Mesenchymal stem cell (in vitro differentiated cells and primary cell): ENCODE measurements at regions not wholly inside any gene's neighbourhood (a gene's known extent, or its start where the extent isn't known, plus 50 kb on each side); places are given as distances from the start of the nearest gene placed in this dataset.
"Not testable (repeated sequence)": the region's sequence is repeated elsewhere in the genome, so short reads cannot be mapped to it uniquely, and the experiment has no call there.

Experiments used
- DNase-seq: peaks from one replicate; pipeline ENCODE4 v3.0.0-alpha.2; 2013
- H2AFZ ChIP-seq: one replicate; pipeline ENCODE4 v1.6.1; 2013; ENCODE audit warnings: low read depth, mild to moderate bottlenecking, control low read depth, inconsistent platforms, low read length, moderate library complexity
- H2AK5ac ChIP-seq: 2 replicates; pipeline ENCODE4 v1.6.1; 2013; ENCODE audit warnings: low read length, moderate library complexity, mild to moderate bottlenecking, inconsistent platforms; ENCODE audit not compliant: severe bottlenecking
- H2BK120ac ChIP-seq: one replicate; pipeline ENCODE4 v1.6.1; 2013; ENCODE audit warnings: low read depth, mild to moderate bottlenecking, inconsistent platforms, low read length, moderate library complexity
- H2BK12ac ChIP-seq, 2 experiments: one replicate each; pipeline ENCODE4 v1.6.1; 2013; ENCODE audit warnings: inconsistent platforms in 2 of 2, low read length in 2 of 2, mild to moderate bottlenecking in 2 of 2, moderate library complexity in 2 of 2, control low read depth in 1 of 2
- H2BK15ac ChIP-seq: one replicate; pipeline ENCODE4 v1.6.1; 2013; ENCODE audit warnings: mild to moderate bottlenecking, low read depth, inconsistent platforms; ENCODE audit not compliant: poor library complexity, severe bottlenecking
- H2BK5ac ChIP-seq: 2 replicates; pipeline ENCODE4 v1.6.1; 2013; ENCODE audit warnings: low read depth, mild to moderate bottlenecking, low read length, control low read depth, inconsistent platforms; ENCODE audit not compliant: poor library complexity, severe bottlenecking
- H3K14ac ChIP-seq, 2 experiments: one replicate each; pipeline ENCODE4 v1.6.1; 2013; ENCODE audit warnings: inconsistent platforms in 2 of 2, low read length in 2 of 2, control low read depth in 1 of 2, mild to moderate bottlenecking in 1 of 2, moderate library complexity in 1 of 2
- H3K18ac ChIP-seq, 2 experiments: one replicate each; pipeline ENCODE4 v1.6.1; 2013; ENCODE audit warnings: inconsistent platforms in 2 of 2, low read length in 2 of 2, control low read depth in 1 of 2, low read depth in 1 of 2, mild to moderate bottlenecking in 1 of 2
- H3K23ac ChIP-seq, 2 experiments: one replicate each; pipeline ENCODE4 v1.6.1; 2013; ENCODE audit warnings: inconsistent platforms in 2 of 2, low read length in 2 of 2, mild to moderate bottlenecking in 2 of 2, moderate library complexity in 2 of 2, control low read depth in 1 of 2
- H3K27ac ChIP-seq: 2 replicates; pipeline ENCODE4 v1.5.1; 2013; ENCODE audit warnings: mild to moderate bottlenecking, moderate library complexity, low read length, control low read depth, inconsistent platforms; ENCODE audit not compliant: poor library complexity, severe bottlenecking
- H3K27me3 ChIP-seq, 2 experiments: 2 replicates each; pipeline versions ENCODE4 v1.6.1 to v1.7.0; 2013; ENCODE audit warnings: low read length in 2 of 2, mild to moderate bottlenecking in 2 of 2, moderate library complexity in 2 of 2, control low read depth in 1 of 2, inconsistent platforms in 1 of 2; ENCODE audit not compliant: control insufficient read depth in 1 of 2, insufficient read depth in 1 of 2
- H3K36me3 ChIP-seq, 2 experiments: 2 replicates each; pipeline versions ENCODE4 v1.6.1 to v1.7.0; 2013; ENCODE audit warnings: low read length in 2 of 2, control low read depth in 1 of 2, inconsistent platforms in 1 of 2, low read depth in 1 of 2, mild to moderate bottlenecking in 1 of 2; ENCODE audit not compliant: insufficient read depth in 2 of 2, control insufficient read depth in 1 of 2
- H3K4ac ChIP-seq, 2 experiments: one replicate each; pipeline ENCODE4 v1.6.1; 2013; ENCODE audit warnings: inconsistent platforms in 2 of 2, low read length in 2 of 2, mild to moderate bottlenecking in 2 of 2, moderate library complexity in 2 of 2, control low read depth in 1 of 2, low read depth in 1 of 2
- H3K4me1 ChIP-seq: 2 replicates; pipeline ENCODE4 v1.6.1; 2013; ENCODE audit warnings: low read depth, low read length, control low read depth; ENCODE audit not compliant: control insufficient read depth, insufficient read depth
- H3K4me2 ChIP-seq: 2 replicates; pipeline ENCODE4 v1.6.1; 2013; ENCODE audit warnings: low read length, mild to moderate bottlenecking, inconsistent platforms; ENCODE audit not compliant: poor library complexity, severe bottlenecking
- H3K4me3 ChIP-seq, 2 experiments: 2 replicates each; pipeline versions ENCODE4 v1.5.1 to v1.7.0; 2013; ENCODE audit warnings: low read length in 2 of 2, mild to moderate bottlenecking in 2 of 2, control low read depth in 1 of 2, low read depth in 1 of 2; ENCODE audit not compliant: insufficient read depth in 1 of 2
- H3K79me1 ChIP-seq: replicated peaks from 2 replicates; pipeline ENCODE4 v1.6.1; 2013; ENCODE audit warnings: mild to moderate bottlenecking, control low read depth, low read length, inconsistent platforms; ENCODE audit not compliant: poor library complexity, severe bottlenecking
- H3K9ac ChIP-seq: 2 replicates; pipeline ENCODE4 v1.7.0; 2013; ENCODE audit warnings: mild to moderate bottlenecking, low read length, moderate library complexity
- H3K9me3 ChIP-seq: 2 replicates; pipeline ENCODE4 v1.7.0; 2013; ENCODE audit warnings: mild to moderate bottlenecking, low read length; ENCODE audit not compliant: control insufficient read depth
- H4K8ac ChIP-seq: one replicate; pipeline ENCODE4 v1.6.1; 2013; ENCODE audit warnings: inconsistent platforms, mild to moderate bottlenecking, low read length, moderate library complexity
- H4K91ac ChIP-seq: one replicate; pipeline ENCODE4 v1.6.1; 2013; ENCODE audit warnings: mild to moderate bottlenecking, low read length, inconsistent platforms
- WGBS: methylation state at CpG from one replicate; pipeline ENCODE4 v1.1.7; 2013; ENCODE audit warnings: mixed read lengths; 5-methylcytosine and 5-hydroxymethylcytosine counted together

- WGBS = 0% methylated on average over 13 of the region's 18 CpGs
- H2BK120ac ChIP-seq = peak overlapping the region; percentile 19
Measured at GRCh38 chr6:27139756-27140579, 107.5 kb upstream of the PRSS16 start.

GRCh38 chr6:27140999-27141528 is 106.4 kb upstream of the PRSS16 start:
- no peak for DNase-seq
- no peak overlapping the region for H3K23ac ChIP-seq
- H4K8ac ChIP-seq = no peak overlapping the region
- no peak overlapping the region for H3K4me2 ChIP-seq
- peaks cover 13% of the 10 kb centered on the region for H3K79me1 ChIP-seq
- H3K4me1 ChIP-seq = peaks cover 6% of the 10 kb centered on the region
- H2BK15ac ChIP-seq = no peak overlapping the region
- no peak overlapping the region for H2BK5ac ChIP-seq
- H3K27me3 ChIP-seq = no peaks in the 10 kb centered on the region
- whole genome bisulfite sequencing = no CpG with 5 or more reads among the region's 5 CpGs
- no peak overlapping the region for H2BK12ac ChIP-seq
- no peak overlapping the region for H3K4ac ChIP-seq
- no peak overlapping the region for H4K91ac ChIP-seq
- no peak overlapping the region for H3K4me3 ChIP-seq
- no peak overlapping the region for H3K18ac ChIP-seq
- no peak overlapping the region for H3K27ac ChIP-seq
- H3K36me3 ChIP-seq = peaks cover 0 to 17% of the 10 kb centered on the region in 2 experiments
- no peak overlapping the region for H2AK5ac ChIP-seq
- no peak overlapping the region for H3K9ac ChIP-seq
- no peak overlapping the region for H3K14ac ChIP-seq
- H2AFZ ChIP-seq = no peak overlapping the region
- H3K9me3 ChIP-seq = no peaks in the 10 kb centered on the region
- no peak overlapping the region for H2BK120ac ChIP-seq

More at GRCh38 chr6:27139756-27140579, 107.5 kb upstream of the PRSS16 start:
- H3K27ac ChIP-seq = peak overlapping the region; percentile 49
- H2AFZ ChIP-seq = peak overlapping the region; percentile 36
- H3K36me3 ChIP-seq = peaks cover 0 to 17% of the 10 kb centered on the region in 2 experiments
- H3K4me3 ChIP-seq = peak overlapping the region; percentile 78 to 84
- peaks cover 6% of the 10 kb centered on the region for H3K4me1 ChIP-seq
- no peak overlapping the region for H2BK12ac ChIP-seq
- H3K9me3 ChIP-seq = no peaks in the 10 kb centered on the region
- peak overlapping the region; percentile 86 for H3K4me2 ChIP-seq
- H2BK15ac ChIP-seq = no peak overlapping the region
- H3K23ac ChIP-seq = no peak overlapping the region
- H2AK5ac ChIP-seq = no peak overlapping the region
- H3K79me1 ChIP-seq = peaks cover 12% of the 10 kb centered on the region
- no peak overlapping the region for H4K8ac ChIP-seq
- no peak overlapping the region for H3K14ac ChIP-seq
- no peaks in the 10 kb centered on the region for H3K27me3 ChIP-seq
- H4K91ac ChIP-seq = no peak overlapping the region
- DNase-seq = peak; percentile 63
- H3K18ac ChIP-seq = peak overlapping the region in 1 of 2 experiments; percentile 2
- peak overlapping the region; percentile 62 to 97 for H3K4ac ChIP-seq
- H2BK5ac ChIP-seq = no peak overlapping the region
- H3K9ac ChIP-seq = peak overlapping the region; percentile 75

GRCh38 chr6:27141529-27142015 is 105.9 kb upstream of the PRSS16 start:
- no peak overlapping the region for H2BK15ac ChIP-seq
- H3K23ac ChIP-seq = no peak overlapping the region
- H3K4me2 ChIP-seq = no peak overlapping the region
- peaks cover 11% of the 10 kb centered on the region for H3K79me1 ChIP-seq
- H2AFZ ChIP-seq = no peak overlapping the region
- no peak overlapping the region for H3K4ac ChIP-seq
- no peak overlapping the region for H4K8ac ChIP-seq
- no peaks in the 10 kb centered on the region for H3K9me3 ChIP-seq
- no peak overlapping the region for H3K27ac ChIP-seq
- H3K36me3 ChIP-seq = peaks cover 0 to 17% of the 10 kb centered on the region in 2 experiments
- H3K4me1 ChIP-seq = peaks cover 6% of the 10 kb centered on the region
- WGBS = 50% methylated on average over 2 of the region's 3 CpGs
- H3K14ac ChIP-seq = no peak overlapping the region
- H3K27me3 ChIP-seq = no peaks in the 10 kb centered on the region
- no peak overlapping the region for H2BK12ac ChIP-seq
- no peak overlapping the region for H3K18ac ChIP-seq
- no peak overlapping the region for H3K9ac ChIP-seq
- DNase-seq = no peak
- H2BK120ac ChIP-seq = no peak overlapping the region
- H4K91ac ChIP-seq = no peak overlapping the region
- H3K4me3 ChIP-seq = no peak overlapping the region
- no peak overlapping the region for H2AK5ac ChIP-seq
- H2BK5ac ChIP-seq = no peak overlapping the region

GRCh38 chr6:27143020-27143388 is 104.5 kb upstream of the PRSS16 start:
- H3K18ac ChIP-seq, H2BK15ac ChIP-seq, H3K36me3 ChIP-seq, H3K4me1 ChIP-seq, H3K23ac ChIP-seq, H3K27ac ChIP-seq, H4K8ac ChIP-seq, H2BK5ac ChIP-seq, H3K4ac ChIP-seq, H2AK5ac ChIP-seq, H3K27me3 ChIP-seq, H3K4me3 ChIP-seq, DNase-seq, H2BK120ac ChIP-seq, H4K91ac ChIP-seq, H3K4me2 ChIP-seq, H3K9me3 ChIP-seq, H2BK12ac ChIP-seq, H2AFZ ChIP-seq, H3K14ac ChIP-seq: not testable (repeated sequence)
- peak overlapping the region; percentile 2 for H3K9ac ChIP-seq
- WGBS = 96% methylated on average over 4 of the region's 4 CpGs
- peaks cover 11% of the 10 kb centered on the region for H3K79me1 ChIP-seq
